ENCODE measurements at regions not wholly inside any gene's neighbourhood (a gene's known extent, or its start where the extent isn't known, plus 50 kb on each side); places are given as distances from the start of the nearest gene placed in this dataset.

- DNase-seq, result no peak
These were observed 114.2 kb upstream of the PTPN1 start for GRCh38 chr20:50395914-50396488.

- DNase-seq, result no peak
These were observed 113.6 kb upstream of the PTPN1 start for GRCh38 chr20:50396623-50397022.

- DNase-seq, result no peak
These were observed 113.1 kb upstream of the PTPN1 start for GRCh38 chr20:50397058-50397457.

GRCh38 chr20:50398064-50398463, 112.1 kb upstream of the PTPN1 start:
- DNase-seq, result no peak

- DNase-seq, result no peak
These were observed 111.7 kb upstream of the PTPN1 start for GRCh38 chr20:50398471-50398820.

- no peak for DNase-seq
These were observed 111.2 kb upstream of the PTPN1 start for GRCh38 chr20:50398821-50399554.

DNA sequence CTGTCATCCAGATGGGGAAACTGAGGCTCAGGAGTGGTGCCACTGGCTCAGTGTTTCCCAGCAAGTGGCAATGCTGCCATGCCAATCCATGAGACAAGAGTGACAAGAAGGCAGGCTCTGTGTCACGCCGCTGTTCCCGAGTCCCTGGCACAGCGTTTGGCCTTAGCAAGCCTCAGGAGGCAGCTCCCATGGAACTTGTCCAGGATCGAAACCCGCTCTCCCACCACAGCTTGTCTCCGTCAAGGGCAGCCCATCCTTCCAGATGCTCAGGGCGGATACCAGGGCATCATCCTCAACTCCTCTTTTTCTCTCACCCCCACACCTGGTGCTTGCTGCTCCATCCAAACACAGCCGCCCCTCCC, 110.6 kb upstream of the PTPN1 start:
- DNase-seq, result no peak

- DNase-seq, result no peak
These were observed 110.1 kb upstream of the PTPN1 start for GRCh38 chr20:50399917-50400704.

DNA sequence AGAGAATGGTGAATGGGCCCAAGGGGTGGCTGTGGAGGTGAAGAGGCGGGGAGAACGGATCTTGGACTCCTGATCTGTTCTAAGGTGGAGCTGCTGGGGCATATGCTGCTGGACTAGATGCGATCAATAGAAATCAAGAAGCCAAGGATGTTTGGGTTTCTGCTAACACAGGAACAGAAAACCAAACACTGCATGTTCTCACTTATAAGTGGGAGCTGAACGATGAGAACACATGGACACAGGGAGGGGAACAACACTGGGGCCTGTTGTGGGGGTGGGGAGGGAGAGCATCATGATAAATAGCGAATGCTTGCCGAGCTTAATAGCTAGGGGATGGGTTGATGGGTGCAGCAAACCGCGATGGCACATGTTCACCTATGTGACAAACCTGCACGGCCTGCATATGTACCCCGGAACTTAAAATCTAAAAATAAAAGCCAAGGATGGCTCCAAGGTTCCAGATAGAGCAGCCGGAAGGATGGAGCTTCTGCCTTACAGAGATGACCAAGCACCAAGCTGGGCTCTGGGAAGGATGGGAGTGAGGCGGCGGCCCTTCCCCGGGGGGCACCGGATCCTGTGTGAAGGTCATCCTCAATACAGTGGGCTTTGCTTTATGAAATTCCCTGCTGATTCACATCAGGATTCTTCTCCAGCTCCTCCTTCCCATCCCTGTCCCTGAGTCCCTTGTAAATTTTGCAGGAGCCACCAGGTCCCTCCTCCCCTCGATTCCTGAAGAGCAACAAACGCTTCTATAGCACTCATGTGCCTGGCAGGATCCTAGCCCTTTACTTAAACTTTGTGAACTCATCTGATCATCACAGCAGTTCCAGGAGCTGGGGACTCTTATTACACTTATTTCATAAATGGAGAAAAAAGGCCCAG, 109.2 kb upstream of the PTPN1 start:
- DNase-seq, result no peak

- DNase-seq, result no peak
These were observed 108.4 kb upstream of the PTPN1 start for GRCh38 chr20:50401587-50402418.

- no peak for DNase-seq
These were observed 106.4 kb upstream of the PTPN1 start for GRCh38 chr20:50403565-50404418.

DNA sequence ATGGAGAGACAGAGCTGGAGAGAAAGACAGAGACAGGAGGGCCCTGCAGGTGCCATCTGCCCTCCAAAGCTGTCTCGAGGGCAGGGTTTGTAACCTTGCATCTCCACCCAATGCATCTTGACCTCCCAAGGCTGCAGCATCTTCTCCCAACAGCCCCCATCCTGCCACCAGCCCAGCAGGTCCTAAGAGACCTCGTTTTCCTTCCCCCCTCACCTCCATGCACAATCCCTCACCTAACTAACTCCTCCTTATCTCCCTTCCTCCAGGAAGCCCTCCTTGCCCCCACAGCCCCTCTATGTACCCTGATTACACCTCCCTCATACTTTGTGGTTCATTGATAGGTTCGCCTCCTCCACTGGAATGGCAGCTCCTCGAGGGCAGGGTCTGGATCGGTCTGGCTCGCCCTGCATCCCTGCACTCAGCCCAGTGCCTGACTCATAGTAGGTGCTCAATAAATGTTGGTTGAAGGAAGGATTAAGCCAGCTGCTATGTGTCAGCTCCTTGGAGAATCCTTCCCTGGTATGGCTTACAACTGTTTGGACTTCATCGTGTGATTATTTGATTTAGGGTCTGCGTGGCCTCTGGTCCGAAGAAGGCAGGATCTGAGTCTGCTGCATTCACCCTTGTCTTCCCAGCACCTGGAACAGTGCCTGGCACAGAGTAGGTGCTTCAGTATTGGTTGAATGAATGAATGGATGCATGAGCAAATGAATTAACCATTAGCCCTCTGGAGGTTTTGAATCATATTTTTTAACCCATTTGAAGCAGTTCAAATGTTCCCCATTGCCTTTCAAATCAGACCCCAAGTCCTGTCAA, 105.6 kb upstream of the PTPN1 start:
- no peak for DNase-seq

GRCh38 chr20:50405235-50405914, 104.8 kb upstream of the PTPN1 start:
- no peak for DNase-seq

DNA sequence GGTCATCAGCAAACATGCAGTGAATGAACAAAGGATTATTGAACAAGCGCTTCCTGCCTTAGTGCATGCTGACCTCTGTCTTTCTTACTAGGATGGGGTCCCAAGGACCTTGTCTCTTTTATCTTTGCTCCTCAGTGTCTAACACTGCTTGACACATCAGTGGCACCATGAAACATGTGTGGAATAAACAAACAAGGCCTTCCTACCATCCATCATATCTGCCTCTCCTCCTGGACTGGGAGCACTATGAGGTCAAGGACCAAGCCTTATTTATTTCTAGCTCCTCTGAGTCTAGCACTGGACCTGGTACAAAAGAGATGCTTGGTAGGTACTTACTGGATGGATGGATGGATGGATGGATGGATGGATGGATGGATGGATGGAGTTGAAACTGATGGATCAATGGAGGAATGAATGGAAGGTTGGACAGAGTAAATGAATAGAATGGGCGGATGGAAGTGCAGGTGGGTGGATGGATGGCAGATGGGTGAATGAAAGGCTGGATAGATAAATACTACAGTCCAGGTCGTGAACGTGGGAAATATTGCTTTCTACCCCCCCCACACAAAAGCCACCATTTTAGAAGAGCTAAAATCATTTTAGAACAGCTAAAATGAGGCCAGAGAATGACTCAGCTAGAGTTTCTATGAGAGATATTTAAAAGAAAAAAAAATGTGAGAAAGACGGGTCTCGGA, 104.1 kb upstream of the PTPN1 start:
- DNase-seq, result no peak

DNA sequence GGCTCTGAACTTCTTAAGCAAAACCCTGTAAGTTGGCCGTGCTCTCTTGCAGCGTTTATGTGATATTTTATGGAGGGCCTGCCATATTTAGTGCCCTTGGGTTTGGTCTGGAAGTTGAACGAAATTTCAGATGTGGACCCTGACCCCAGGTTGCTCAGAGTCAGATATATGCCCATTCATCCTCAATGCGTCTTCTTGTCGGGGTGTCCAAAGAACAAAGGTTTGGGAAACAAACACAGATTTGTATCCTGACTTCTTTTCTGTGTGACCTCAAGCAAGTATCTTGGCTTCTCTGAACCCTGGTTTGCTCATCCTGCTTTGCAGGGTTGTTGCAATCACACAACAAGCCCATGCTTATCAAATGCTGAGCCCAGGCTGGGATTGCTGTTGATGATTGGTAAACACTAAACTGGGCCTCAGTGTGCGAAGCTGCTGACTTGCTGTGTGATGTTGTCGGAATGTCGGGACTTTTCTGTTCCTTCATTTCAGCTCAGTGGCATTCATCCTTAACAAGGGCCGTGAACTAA, 103.5 kb upstream of the PTPN1 start:
- no peak for DNase-seq

- no peak for DNase-seq
These were observed 101.4 kb upstream of the PTPN1 start for GRCh38 chr20:50408526-50409364.

GRCh38 chr20:50409495-50409894, 100.7 kb upstream of the PTPN1 start:
- no peak for DNase-seq

GRCh38 chr20:50410343-50410742, 99.8 kb upstream of the PTPN1 start:
- DNase-seq, result no peak

All from NCI-H774 (cell line).